Gastroesophageal sphincter (tissue), 3 donors: ENCODE measurements at regions not wholly inside any gene's neighbourhood (a gene's known extent, or its start where the extent isn't known, plus 50 kb on each side); places are given as distances from the start of the nearest gene placed in this dataset.

ENCODE experiments used
- EP300 ChIP-seq: sonication (generic); formaldehyde crosslinking; IDR thresholded peaks from one replicate; pipeline ENCODE4 v1.6.1; 2017; ENCODE audit warnings: antibody characterized with exemption, mild to moderate bottlenecking
- TF ChIP-seq, protein P1 (sequence below), 4 experiments: fragments of 200-600 bp in 2 of 4; fragments of 450-650 bp in 2 of 4; sonication (generic) in 1 of 4; IDR thresholded peaks; one replicate each; pipeline ENCODE4 v1.5.1; 2017 to 2019; ENCODE audit warnings: antibody characterized with exemption in 4 of 4, mild to moderate bottlenecking in 2 of 4, moderate library complexity in 2 of 4

DNA sequence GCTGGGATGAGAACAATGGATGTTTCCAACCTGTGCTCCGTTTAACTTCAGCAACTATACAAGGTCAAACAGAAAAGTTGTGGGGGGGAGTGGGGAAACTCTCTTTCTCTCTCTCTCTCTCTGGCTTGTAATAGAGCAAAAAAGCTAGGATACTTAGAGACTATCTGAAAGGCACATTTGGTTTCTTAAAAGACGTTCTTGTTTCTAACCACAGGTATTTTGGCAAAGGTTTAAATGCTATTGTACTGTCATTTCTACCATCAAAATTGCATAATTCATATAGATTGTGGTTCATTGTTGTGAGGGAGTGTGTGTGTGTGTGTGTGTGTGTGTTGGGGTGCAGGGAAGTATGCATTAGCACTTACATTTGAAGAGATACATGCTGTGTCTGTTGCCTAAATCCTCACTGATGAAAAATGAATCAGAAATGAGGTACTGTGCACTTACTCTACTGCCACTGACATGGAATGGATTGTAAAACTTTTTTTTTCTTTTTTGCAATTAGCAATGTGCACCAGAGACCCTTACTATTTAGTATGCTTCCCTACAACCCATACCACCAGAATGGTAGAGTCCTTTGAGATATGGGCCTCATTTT is 841.0 kb upstream of the PIK3C3 start:
- TF ChIP-seq, protein P1, sequence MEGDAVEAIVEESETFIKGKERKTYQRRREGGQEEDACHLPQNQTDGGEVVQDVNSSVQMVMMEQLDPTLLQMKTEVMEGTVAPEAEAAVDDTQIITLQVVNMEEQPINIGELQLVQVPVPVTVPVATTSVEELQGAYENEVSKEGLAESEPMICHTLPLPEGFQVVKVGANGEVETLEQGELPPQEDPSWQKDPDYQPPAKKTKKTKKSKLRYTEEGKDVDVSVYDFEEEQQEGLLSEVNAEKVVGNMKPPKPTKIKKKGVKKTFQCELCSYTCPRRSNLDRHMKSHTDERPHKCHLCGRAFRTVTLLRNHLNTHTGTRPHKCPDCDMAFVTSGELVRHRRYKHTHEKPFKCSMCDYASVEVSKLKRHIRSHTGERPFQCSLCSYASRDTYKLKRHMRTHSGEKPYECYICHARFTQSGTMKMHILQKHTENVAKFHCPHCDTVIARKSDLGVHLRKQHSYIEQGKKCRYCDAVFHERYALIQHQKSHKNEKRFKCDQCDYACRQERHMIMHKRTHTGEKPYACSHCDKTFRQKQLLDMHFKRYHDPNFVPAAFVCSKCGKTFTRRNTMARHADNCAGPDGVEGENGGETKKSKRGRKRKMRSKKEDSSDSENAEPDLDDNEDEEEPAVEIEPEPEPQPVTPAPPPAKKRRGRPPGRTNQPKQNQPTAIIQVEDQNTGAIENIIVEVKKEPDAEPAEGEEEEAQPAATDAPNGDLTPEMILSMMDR (IDR thresholded peaks at IDR 0.05): no peak
- TF ChIP-seq EP300: no peak
